ENCODE measurements at regions not wholly inside any gene's neighbourhood (a gene's known extent, or its start where the extent isn't known, plus 50 kb on each side); places are given as distances from the start of the nearest gene placed in this dataset.

DNA sequence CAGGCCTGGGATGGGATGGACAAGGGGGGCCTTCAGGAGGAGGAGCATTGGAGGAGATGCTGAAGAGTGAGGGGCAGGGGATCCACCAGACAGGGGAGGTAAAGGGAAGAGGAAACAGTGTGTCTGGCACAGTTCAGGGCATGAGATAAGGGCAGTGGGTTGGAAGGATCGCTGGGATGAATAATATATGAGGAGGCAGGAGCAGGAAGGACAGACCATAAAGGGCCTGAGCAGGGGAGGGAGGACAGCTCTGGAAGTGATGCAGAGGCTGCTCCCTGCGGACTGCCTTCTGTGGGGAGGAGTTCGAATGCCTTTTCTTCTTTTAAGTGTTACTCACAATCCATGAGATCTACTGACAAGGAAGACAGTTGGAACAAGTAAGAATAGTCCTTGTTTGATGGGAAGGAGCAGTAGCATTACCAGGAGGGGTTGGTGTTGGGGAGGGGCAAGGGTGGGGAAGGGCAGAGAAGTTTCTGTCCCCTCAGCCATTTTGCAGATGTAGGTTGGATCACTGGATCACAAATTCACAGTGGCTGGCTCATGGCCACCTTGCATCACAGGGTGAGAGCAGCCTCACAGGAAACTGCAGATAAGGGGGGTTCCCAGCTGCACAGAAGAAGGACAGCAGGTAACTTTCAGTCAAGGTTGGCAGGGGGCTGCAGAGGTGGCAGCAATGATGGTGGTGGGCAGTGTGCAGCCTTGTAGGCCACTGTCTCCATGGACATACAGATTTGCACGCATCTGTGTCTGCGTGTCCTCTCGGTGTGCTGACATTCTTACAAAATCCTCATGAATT is 91.9 kb upstream of the SNRPN start:
- TF ChIP-seq POLR2A (IDR thresholded peaks at IDR 0.05) (no peak), CTCF (IDR thresholded peaks at IDR 0.05) (no peak)

All from thyroid gland (tissue), 4 donors.